HG03025 (cell line): ENCODE measurements at regions not wholly inside any gene's neighbourhood (a gene's known extent, or its start where the extent isn't known, plus 50 kb on each side); places are given as distances from the start of the nearest gene placed in this dataset.
"Not testable (repeated sequence)": the region's sequence is repeated elsewhere in the genome, so short reads cannot be mapped to it uniquely, and the experiment has no call there.

ENCODE experiments used
- ATAC-seq: cut with Tn5 transposase; IDR thresholded peaks from one replicate; pipeline ENCODE4 v1.9.1; 2021; ENCODE audit warnings: mild to moderate bottlenecking, moderate library complexity; ENCODE audit not compliant: unreplicated experiment, low FRiP score

GRCh38 chr18:9008709-9009635 is 93.5 kb upstream of the NDUFV2 start:
- no peak for ATAC-seq

DNA sequence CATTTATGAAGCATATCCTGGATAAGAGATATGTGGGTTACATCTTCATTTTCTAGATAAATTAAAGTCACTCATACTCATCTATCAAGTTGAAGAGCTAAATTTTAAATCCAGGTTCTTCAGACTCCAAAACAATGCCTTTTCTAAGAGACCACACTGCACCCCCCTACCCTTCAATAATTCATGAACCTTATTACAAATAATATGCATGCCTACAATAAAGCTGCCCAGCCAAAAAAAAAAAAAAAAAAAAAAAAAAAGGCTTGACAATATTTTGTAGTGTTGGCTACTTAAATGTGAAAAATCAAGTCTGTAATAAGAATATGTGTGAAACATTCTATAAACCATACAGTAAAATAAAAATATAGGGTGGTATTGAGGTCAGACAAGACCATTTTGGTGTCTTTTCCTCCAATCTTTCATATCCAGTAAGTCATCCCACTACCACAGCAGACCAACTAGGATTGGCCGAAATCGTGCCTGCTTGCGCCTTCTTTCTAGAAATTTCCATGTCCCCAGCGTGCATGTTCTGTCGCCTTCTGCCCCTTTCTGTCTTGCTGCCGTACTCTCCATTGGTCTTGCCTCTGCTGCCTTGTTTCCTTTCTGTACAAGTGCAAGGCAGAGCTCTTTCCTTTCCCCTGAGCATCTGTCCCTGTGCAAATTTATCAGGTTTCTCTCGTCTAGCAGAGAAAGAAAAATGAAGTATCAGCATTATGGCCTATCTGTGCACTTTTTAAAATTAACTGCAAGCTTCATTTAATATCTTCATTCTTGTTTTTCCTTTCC is 92.6 kb upstream of the NDUFV2 start:
- no peak for ATAC-seq

GRCh38 chr18:9011431-9011830 is 91.1 kb upstream of the NDUFV2 start:
- ATAC-seq, result no peak

DNA sequence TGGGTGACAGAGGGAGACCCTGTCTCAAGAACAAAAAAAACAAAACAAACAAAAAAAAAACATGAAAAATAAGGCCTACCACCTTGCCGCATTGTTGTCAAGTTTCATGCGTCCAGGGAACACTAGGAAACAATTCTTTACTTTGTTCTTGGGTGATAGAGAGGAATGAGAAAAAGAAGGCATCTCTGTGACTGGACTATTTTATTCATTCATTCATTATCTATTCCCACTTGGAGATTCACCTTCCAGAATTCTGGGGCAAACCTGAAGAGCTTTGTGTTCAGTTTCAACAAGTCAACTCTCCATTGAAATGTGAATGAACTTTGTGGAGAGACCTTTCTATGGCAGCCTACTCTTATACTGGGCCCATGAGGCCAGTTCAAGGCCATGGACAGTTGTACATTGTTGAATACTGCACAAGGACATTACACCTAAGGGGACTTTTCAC is 88.5 kb upstream of the NDUFV2 start:
- no peak for ATAC-seq

DNA sequence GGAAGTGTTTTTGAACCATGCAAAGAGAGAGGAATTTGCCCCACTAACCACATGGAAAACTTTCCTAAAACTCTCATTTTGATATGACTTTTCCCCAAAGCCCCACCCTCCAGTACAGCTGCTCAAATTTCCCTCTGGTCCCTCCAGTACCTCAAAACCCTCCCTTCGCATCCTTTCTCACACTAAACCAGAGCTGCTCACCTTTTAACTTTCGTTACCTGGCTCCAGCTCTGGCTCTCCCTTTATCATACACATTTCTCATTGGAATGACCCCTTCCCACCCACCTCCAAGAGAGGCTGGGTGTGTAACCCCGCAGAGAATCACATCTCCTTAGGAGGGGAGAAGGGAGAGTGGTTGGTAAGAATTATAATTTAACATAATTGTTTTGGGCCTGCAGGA is 86.8 kb upstream of the NDUFV2 start:
- ATAC-seq, result no peak

GRCh38 chr18:9016633-9017166 is 85.8 kb upstream of the NDUFV2 start:
- ATAC-seq, result no peak

GRCh38 chr18:9017167-9017904 is 85.2 kb upstream of the NDUFV2 start:
- peak; percentile 85 for ATAC-seq

- no peak for ATAC-seq
These were observed 84.6 kb upstream of the NDUFV2 start for GRCh38 chr18:9017905-9018227.

DNA sequence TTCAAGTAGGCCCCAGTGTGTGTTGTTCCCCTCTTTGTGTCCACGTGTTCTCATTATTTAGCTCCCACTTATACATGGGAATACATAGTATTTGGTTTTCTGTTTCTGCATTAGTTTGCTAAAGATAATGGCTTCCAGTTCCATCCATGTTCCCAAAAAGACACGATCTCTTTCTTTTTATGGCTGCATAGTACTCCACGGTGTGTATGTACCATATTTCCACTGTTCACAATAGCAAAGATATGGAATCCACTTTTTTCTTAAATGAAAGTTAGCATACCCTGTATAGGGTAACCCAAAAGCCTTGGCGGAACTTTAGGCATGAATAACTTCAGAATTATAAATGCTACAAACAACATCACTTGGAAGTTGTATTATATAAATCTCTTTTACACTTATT is 83.4 kb upstream of the NDUFV2 start:
- no peak for ATAC-seq

DNA sequence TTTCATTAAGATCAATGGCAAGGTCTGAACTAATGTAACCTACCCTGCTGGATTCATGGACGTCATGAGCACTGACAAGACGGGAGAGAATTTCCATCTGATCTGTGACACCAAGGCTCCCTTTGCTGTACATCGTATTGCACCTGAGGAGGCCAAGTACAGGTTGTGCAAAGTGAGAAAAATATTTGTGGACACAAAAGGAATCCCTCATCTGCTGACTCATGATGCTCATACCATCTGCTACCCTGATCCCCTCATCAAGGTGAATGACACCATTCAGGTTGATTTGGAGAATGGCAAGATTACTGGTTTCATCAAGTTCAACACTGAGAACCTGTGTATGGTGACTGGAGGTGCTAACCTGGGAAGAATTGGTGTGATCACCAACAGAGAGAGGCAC is 82.3 kb upstream of the NDUFV2 start:
- ATAC-seq, result no peak

- no peak for ATAC-seq
These were observed 81.0 kb upstream of the NDUFV2 start for GRCh38 chr18:9021458-9021857.

DNA sequence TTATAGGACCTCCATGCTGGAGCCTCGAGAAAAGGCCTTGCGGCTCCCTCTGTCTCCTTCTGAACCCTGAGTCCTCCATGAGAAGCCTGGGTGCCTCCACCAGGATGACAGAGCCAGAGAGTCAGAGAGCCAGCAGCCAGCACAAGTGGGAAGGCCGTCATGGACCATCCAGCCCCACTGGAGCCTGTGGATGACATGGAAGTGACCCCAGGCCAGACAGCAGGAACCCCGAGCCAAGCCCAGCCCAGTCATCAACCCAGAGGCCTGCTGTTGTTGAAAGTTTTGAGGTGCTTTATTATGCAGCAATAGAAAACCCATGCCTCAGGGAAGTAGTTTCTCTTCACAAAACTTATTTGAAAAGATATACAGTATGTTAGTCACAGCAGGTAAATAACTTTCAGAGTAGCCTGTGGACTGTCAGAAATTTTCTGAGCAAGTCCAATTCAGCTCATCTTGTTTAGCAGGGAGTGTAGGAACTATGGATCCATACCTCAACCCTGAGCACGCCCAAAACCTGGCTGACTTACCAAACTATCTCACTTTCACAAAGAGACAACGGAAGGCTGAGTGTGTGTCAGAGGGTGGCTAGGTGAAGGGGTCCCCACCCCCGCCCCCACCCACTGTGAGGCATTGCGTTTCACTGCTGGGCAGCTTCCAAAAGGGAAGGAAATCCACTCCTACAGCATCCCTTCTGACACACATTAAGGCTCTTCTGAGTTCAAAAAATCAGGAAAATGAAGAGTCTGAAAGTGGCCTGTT is 79.9 kb upstream of the NDUFV2 start:
- ATAC-seq, result no peak

DNA sequence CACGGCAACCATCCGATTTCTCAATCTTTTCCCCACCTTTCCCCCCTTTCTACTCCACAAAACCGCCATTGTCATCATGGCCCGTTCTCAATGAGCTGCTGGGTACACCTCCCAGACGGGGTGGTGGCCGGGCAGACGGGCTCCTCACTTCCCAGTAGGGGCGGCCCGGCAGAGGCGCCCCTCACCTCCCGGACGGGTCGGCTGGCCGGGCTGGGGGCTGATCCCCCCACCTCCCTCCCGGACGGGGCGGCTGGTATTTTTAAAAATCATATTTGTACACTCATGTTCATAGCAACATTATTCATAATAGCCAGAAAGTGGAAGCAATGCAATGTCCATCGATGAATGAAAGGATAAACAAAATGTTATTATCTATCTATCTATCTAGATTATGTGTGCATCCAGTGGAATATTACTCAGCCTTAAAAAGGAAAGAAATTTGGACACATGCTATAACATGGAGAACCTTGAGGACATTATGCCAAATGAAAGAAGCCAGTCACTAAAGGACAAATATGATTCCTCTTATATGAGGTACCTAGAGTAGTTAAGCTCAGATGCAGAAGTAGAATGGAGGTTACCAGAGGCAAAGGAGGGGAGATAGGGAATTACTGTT is 78.4 kb upstream of the NDUFV2 start:
- ATAC-seq, result not testable (repeated sequence)

- no peak for ATAC-seq
These were observed 77.2 kb upstream of the NDUFV2 start for GRCh38 chr18:9025091-9025838.

DNA sequence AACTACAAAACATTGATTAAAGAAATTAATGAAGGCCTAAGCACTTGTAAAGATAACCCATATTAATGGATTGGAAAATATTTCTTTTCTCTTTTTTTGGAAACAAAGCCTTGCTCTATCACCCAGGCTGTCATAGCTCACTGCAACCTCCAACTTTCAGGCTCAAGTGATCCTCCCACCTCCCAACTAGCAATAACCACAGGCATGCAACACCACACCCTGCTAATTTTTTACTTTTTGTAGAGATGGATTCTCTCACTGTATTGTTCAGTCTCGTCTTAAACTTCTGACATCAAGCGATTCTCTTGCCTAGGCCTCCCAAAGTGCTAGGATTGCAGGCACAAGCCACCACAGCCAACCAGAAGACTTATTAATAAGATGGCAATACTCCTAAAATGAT is 73.4 kb upstream of the NDUFV2 start:
- ATAC-seq, result no peak

GRCh38 chr18:9032519-9032918 is 70.0 kb upstream of the NDUFV2 start:
- ATAC-seq, result no peak

GRCh38 chr18:9038277-9038871 is 64.1 kb upstream of the NDUFV2 start:
- ATAC-seq, result no peak

DNA sequence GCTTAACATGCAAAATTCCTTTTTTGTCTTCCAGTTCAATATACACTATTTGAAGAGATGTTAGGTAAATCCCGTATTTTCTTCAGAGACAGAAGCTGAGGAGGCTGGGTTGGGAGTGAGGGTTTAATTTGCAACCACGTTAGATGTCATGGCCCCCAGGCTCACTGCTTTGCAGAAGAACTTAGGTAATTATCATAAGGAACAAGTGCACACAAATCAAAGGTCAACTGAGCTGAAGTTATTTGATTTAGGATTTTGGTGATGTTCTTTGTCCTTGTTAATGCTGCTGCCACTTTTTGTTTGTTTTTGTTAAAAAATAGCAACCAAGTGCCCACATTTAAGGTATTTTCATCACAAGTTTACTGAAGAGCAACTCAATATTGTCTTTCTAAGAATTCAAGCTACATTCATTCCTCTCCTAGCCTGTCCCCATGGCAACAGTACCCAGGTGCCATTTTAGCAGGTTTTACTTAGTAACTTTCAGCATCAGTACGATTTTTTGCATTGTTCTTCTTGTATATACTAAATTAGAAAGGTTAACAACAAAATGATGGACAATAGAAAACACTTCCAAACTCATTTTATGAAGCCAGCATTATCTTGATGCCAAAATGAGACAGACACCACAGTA is 62.9 kb upstream of the NDUFV2 start:
- no peak for ATAC-seq
